GM18502 (cell line): ENCODE measurements at regions not wholly inside any gene's neighbourhood (a gene's known extent, or its start where the extent isn't known, plus 50 kb on each side); places are given as distances from the start of the nearest gene placed in this dataset.
A peak's percentile ranks its signal among the peaks of the same experiment; 100 is the strongest.
"Not testable (repeated sequence)": the region's sequence is repeated elsewhere in the genome, so short reads cannot be mapped to it uniquely, and the experiment has no call there.

Experiments used
- ATAC-seq: cut with Tn5 transposase; IDR thresholded peaks from one replicate; pipeline ENCODE4 v1.9.1; 2021; ENCODE audit warnings: mild to moderate bottlenecking; ENCODE audit not compliant: unreplicated experiment, poor library complexity

- no peak for ATAC-seq
These were observed 152.7 kb downstream of the RHOU start for GRCh38 chr1:228887960-228888359.

- no peak for ATAC-seq
These were observed 154.0 kb downstream of the RHOU start for GRCh38 chr1:228889289-228889688.

- ATAC-seq, result no peak
These were observed 156.2 kb downstream of the RHOU start for GRCh38 chr1:228891272-228892034.

GRCh38 chr1:228892200-228892599 is 156.9 kb downstream of the RHOU start:
- ATAC-seq, result not testable (repeated sequence)

- no peak for ATAC-seq
These were observed 159.2 kb downstream of the RHOU start for GRCh38 chr1:228894442-228894989.

- ATAC-seq, result no peak
These were observed 162.6 kb downstream of the RHOU start for GRCh38 chr1:228897901-228898300.

- ATAC-seq, result peak; percentile 79
These were observed 163.3 kb downstream of the RHOU start for GRCh38 chr1:228898582-228898992.

GRCh38 chr1:228899421-228899956 is 164.2 kb downstream of the RHOU start:
- no peak for ATAC-seq

GRCh38 chr1:228900099-228900885 is 165.0 kb downstream of the RHOU start:
- ATAC-seq, result no peak

GRCh38 chr1:228900886-228901392 is 165.7 kb downstream of the RHOU start:
- no peak for ATAC-seq

GRCh38 chr1:228901936-228902681 is 166.8 kb downstream of the RHOU start:
- ATAC-seq, result no peak

- ATAC-seq, result no peak
These were observed 167.6 kb downstream of the RHOU start for GRCh38 chr1:228902781-228903433.

GRCh38 chr1:228903434-228904071 is 168.3 kb downstream of the RHOU start:
- no peak for ATAC-seq

- no peak for ATAC-seq
These were observed 168.9 kb downstream of the RHOU start for GRCh38 chr1:228904222-228904621.

- ATAC-seq, result no peak
These were observed 170.4 kb downstream of the RHOU start for GRCh38 chr1:228905701-228906101.

- no peak for ATAC-seq
These were observed 171.1 kb downstream of the RHOU start for GRCh38 chr1:228906223-228906860.

- ATAC-seq, result no peak
These were observed 176.2 kb downstream of the RHOU start for GRCh38 chr1:228911225-228912210.
